ENCODE measurements at regions not wholly inside any gene's neighbourhood (a gene's known extent, or its start where the extent isn't known, plus 50 kb on each side); places are given as distances from the start of the nearest gene placed in this dataset.
A peak's percentile ranks its signal among the peaks of the same experiment; 100 is the strongest.

DNA sequence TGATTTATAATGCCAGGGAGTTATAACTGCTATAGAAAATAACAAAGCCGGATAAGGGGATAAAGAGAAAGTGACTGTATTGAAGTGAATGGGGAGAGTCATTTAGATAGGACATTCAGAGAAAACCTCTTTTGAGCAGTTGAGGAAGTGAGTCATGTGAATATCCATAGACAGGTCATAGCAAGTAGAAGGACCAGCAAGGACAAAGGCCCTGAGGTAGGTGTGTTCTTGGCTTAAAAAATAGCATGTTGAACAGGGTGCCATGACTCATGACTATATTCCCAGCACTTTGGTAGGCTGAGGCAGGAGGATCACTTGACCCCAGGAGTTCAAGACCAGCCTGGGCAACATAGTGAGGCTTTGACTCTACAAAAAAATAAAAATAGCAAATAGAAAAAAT lies 51.5 kb upstream of the RAP1B start:
- H4K20me1 ChIP-seq (ENCODE audit: control insufficient read depth, extremely low read depth, insufficient read depth, low read length) = no peaks in the 10 kb centered on the region
- no peak overlapping the region for H3K4me3 ChIP-seq (ENCODE audit: control insufficient read depth in 2 of 3, extremely low read depth in 1 of 3, insufficient read depth in 2 of 3, low read depth in 1 of 3, low read length in 3 of 3)
- H3K79me2 ChIP-seq (ENCODE audit: control insufficient read depth, insufficient read depth, low read length) = no peaks in the 10 kb centered on the region
- no peaks in the 10 kb centered on the region for H3K9me1 ChIP-seq (ENCODE audit: control insufficient read depth, extremely low read depth, insufficient read depth, low read length)
- dilution Hi-C loops (cut with MboI; ENCODE audit: extremely low pct_ligation_motif_present, low sequenced_read_pairs) = no loop called here
- no peak overlapping the region for H3K27ac ChIP-seq (ENCODE audit: control insufficient read depth, insufficient read depth, low read length)
- H3K4me1 ChIP-seq (ENCODE audit: control insufficient read depth, extremely low read depth, insufficient read depth, low read length) = peaks cover 23% of the 10 kb centered on the region
- TF ChIP-seq, protein P1, sequence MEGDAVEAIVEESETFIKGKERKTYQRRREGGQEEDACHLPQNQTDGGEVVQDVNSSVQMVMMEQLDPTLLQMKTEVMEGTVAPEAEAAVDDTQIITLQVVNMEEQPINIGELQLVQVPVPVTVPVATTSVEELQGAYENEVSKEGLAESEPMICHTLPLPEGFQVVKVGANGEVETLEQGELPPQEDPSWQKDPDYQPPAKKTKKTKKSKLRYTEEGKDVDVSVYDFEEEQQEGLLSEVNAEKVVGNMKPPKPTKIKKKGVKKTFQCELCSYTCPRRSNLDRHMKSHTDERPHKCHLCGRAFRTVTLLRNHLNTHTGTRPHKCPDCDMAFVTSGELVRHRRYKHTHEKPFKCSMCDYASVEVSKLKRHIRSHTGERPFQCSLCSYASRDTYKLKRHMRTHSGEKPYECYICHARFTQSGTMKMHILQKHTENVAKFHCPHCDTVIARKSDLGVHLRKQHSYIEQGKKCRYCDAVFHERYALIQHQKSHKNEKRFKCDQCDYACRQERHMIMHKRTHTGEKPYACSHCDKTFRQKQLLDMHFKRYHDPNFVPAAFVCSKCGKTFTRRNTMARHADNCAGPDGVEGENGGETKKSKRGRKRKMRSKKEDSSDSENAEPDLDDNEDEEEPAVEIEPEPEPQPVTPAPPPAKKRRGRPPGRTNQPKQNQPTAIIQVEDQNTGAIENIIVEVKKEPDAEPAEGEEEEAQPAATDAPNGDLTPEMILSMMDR (optimal IDR thresholded peaks at IDR 0.05 in 1 of 3, IDR thresholded peaks at IDR 0.05 in 1 of 3, conservative IDR thresholded peaks at IDR 0.05 in 1 of 3; ENCODE audit: extremely low read depth in 1 of 3, insufficient read depth in 2 of 3, low read length in 3 of 3) = no peak
- TF ChIP-seq EZH2 (IDR thresholded peaks at IDR 0.05; ENCODE audit: low read length) = no peak
- no peaks in the 10 kb centered on the region for H3K36me3 ChIP-seq (ENCODE audit: control insufficient read depth in 2 of 2, extremely low read depth in 1 of 2, insufficient read depth in 2 of 2, low read length in 2 of 2)
- H3K9ac ChIP-seq (ENCODE audit: control insufficient read depth, extremely low read depth, insufficient read depth, low read length) = no peak overlapping the region
- FAIRE-seq (peak; percentile 89), DNase-seq (ENCODE audit: low read depth, low spot score) (peak; percentile 90)
- no peak overlapping the region for H2AFZ ChIP-seq (ENCODE audit: control insufficient read depth, low read length)
- no peaks in the 10 kb centered on the region for H3K9me3 ChIP-seq (ENCODE audit: control insufficient read depth, low read depth, low read length)
- H3K4me2 ChIP-seq (ENCODE audit: control insufficient read depth, extremely low read depth, insufficient read depth, low read depth, low read length) = peak overlapping the region; percentile 18
- H3K27me3 ChIP-seq (ENCODE audit: control insufficient read depth, extremely low read depth, insufficient read depth, low read length) = no peaks in the 10 kb centered on the region

DNA sequence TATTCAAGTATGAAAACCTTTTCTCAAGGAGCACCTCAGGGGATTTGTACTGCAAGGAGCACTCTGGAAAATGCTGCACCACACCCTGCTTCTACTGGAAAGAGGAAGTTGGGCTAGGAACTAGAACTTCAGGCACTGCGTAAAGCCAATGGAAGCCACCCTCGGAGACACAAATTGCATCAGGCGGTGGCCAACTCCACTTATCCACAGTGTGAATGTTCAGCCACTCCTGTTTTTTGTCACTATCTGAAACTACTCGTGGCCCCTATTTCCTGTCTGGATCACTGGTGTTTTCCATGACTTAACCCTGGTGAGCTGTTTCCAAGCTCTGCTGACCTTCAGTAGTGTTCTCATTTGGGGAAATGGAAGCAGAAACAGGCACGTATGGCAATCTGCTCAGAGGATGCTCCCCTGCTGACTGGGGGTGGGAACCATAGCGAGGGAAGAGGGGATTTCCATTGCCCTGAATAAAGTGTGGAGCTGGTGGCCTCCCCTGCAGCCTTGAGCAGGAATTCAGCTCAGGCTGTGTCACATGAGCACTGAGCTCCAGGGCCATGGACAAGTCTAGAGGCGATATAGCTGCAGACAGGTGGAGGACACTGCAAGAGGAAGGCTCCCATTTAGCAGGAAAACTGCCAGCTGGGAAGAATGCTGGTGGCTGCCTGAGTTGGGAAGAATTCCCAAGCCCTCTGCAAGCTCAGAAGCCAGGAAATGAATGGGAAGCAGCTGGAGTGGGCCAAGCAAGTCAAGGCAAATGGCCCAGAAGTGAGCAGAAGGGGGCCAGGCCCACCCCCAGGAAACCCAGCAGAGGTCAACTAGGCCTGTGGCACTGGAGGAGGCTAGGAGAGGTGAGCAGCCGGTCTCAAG lies 50.5 kb upstream of the RAP1B start:
- dilution Hi-C loops (cut with MboI; ENCODE audit: extremely low pct_ligation_motif_present, low sequenced_read_pairs) = no loop called here
- H2AFZ ChIP-seq (ENCODE audit: control insufficient read depth, low read length) = no peak overlapping the region
- TF ChIP-seq, protein P1 (optimal IDR thresholded peaks at IDR 0.05 in 1 of 3, IDR thresholded peaks at IDR 0.05 in 1 of 3, conservative IDR thresholded peaks at IDR 0.05 in 1 of 3; ENCODE audit: extremely low read depth in 1 of 3, insufficient read depth in 2 of 3, low read length in 3 of 3) = no peak
- TF ChIP-seq EZH2 (IDR thresholded peaks at IDR 0.05; ENCODE audit: low read length) = no peak
- no peaks in the 10 kb centered on the region for H3K36me3 ChIP-seq (ENCODE audit: control insufficient read depth in 2 of 2, extremely low read depth in 1 of 2, insufficient read depth in 2 of 2, low read length in 2 of 2)
- no peak overlapping the region for H3K27ac ChIP-seq (ENCODE audit: control insufficient read depth, insufficient read depth, low read length)
- FAIRE-seq (no peak), DNase-seq (ENCODE audit: low read depth, low spot score) (no peak)
- peaks cover 25% of the 10 kb centered on the region for H3K4me1 ChIP-seq (ENCODE audit: control insufficient read depth, extremely low read depth, insufficient read depth, low read length)
- H3K27me3 ChIP-seq (ENCODE audit: control insufficient read depth, extremely low read depth, insufficient read depth, low read length) = no peaks in the 10 kb centered on the region
- no peaks in the 10 kb centered on the region for H3K9me1 ChIP-seq (ENCODE audit: control insufficient read depth, extremely low read depth, insufficient read depth, low read length)
- H3K4me3 ChIP-seq (ENCODE audit: control insufficient read depth in 2 of 3, extremely low read depth in 1 of 3, insufficient read depth in 2 of 3, low read depth in 1 of 3, low read length in 3 of 3) = no peak overlapping the region
- H3K4me2 ChIP-seq (ENCODE audit: control insufficient read depth, extremely low read depth, insufficient read depth, low read depth, low read length) = no peak overlapping the region
- no peaks in the 10 kb centered on the region for H3K79me2 ChIP-seq (ENCODE audit: control insufficient read depth, insufficient read depth, low read length)
- H3K9me3 ChIP-seq (ENCODE audit: control insufficient read depth, low read depth, low read length) = no peaks in the 10 kb centered on the region
- no peaks in the 10 kb centered on the region for H4K20me1 ChIP-seq (ENCODE audit: control insufficient read depth, extremely low read depth, insufficient read depth, low read length)
- H3K9ac ChIP-seq (ENCODE audit: control insufficient read depth, extremely low read depth, insufficient read depth, low read length) = no peak overlapping the region

All from keratinocyte (primary cell).